GM23248 (cell line): ENCODE measurements at regions not wholly inside any gene's neighbourhood (a gene's known extent, or its start where the extent isn't known, plus 50 kb on each side); places are given as distances from the start of the nearest gene placed in this dataset.
"Not testable (repeated sequence)": the region's sequence is repeated elsewhere in the genome, so short reads cannot be mapped to it uniquely, and the experiment has no call there.

Experiments
- DNase-seq: peaks from one replicate; pipeline ENCODE4 v3.0.0-alpha.2; 2015
- H2AFZ ChIP-seq: fragments of 200-600 bp; sonication (generic); 2 replicates; pipeline ENCODE4 v1.6.1; 2016; ENCODE audit warnings: antibody characterized with exemption
- H3F3A ChIP-seq: fragments of 200-600 bp; sonication (generic); 2 replicates; pipeline ENCODE4 v1.6.1; 2016; ENCODE audit warnings: mild to moderate bottlenecking, antibody characterized with exemption, mixed run types; ENCODE audit not compliant: insufficient read depth
- H3K27ac ChIP-seq: fragments of 200-600 bp; sonication (generic); 2 replicates; pipeline ENCODE4 v1.5.1; 2016; ENCODE audit warnings: mild to moderate bottlenecking
- H3K27me3 ChIP-seq: fragments of 200-600 bp; sonication (generic); replicated peaks from 2 replicates; pipeline ENCODE4 v1.6.1; 2016; ENCODE audit warnings: mild to moderate bottlenecking; ENCODE audit not compliant: insufficient read depth
- H3K36me3 ChIP-seq: fragments of 200-600 bp; sonication (generic); 2 replicates; pipeline ENCODE4 v1.6.1; 2016; ENCODE audit warnings: low read depth, mild to moderate bottlenecking
- H3K4me1 ChIP-seq: fragments of 200-600 bp; sonication (generic); 2 replicates; pipeline ENCODE4 v1.6.1; 2016; ENCODE audit warnings: mild to moderate bottlenecking; ENCODE audit not compliant: insufficient read depth
- H3K4me2 ChIP-seq: fragments of 200-600 bp; sonication (generic); one replicate; pipeline ENCODE4 v1.6.1; 2016; ENCODE audit warnings: mild to moderate bottlenecking; ENCODE audit not compliant: unreplicated experiment
- H3K4me3 ChIP-seq: fragments of 200-600 bp; sonication (generic); 2 replicates; pipeline ENCODE4 v1.5.1; 2016; ENCODE audit warnings: mild to moderate bottlenecking
- H3K79me2 ChIP-seq: fragments of 200-600 bp; sonication (generic); 2 replicates; pipeline ENCODE4 v1.6.1; 2016; ENCODE audit warnings: mild to moderate bottlenecking; ENCODE audit not compliant: insufficient read depth
- H3K9ac ChIP-seq: fragments of 200-600 bp; sonication (generic); 2 replicates; pipeline ENCODE4 v1.6.1; 2016; ENCODE audit warnings: mild to moderate bottlenecking
- H3K9me2 ChIP-seq: fragments of 200-600 bp; sonication (generic); 2 replicates; pipeline ENCODE4 v1.6.1; 2016; ENCODE audit warnings: mixed run types, mild to moderate bottlenecking, moderate library complexity; ENCODE audit not compliant: insufficient read depth
- H3K9me3 ChIP-seq: fragments of 200-600 bp; sonication (generic); one replicate; pipeline ENCODE4 v1.6.1; 2017; ENCODE audit warnings: low read depth
- H4K20me1 ChIP-seq: fragments of 200-600 bp; sonication (generic); 2 replicates; pipeline ENCODE4 v1.6.0; 2016; ENCODE audit not compliant: insufficient read depth
- EZH2 ChIP-seq: fragments of 200-600 bp; sonication (generic); IDR thresholded peaks from 2 replicates; pipeline ENCODE4 v1.6.1; 2018; ENCODE audit warnings: antibody characterized with exemption, mild to moderate bottlenecking; ENCODE audit not compliant: insufficient read depth, poor library complexity, severe bottlenecking
- EZH2phosphoT487 ChIP-seq: fragments of 200-600 bp; sonication (generic); IDR thresholded peaks from 2 replicates; pipeline ENCODE4 v1.6.1; 2018; ENCODE audit warnings: antibody characterized with exemption, moderate library complexity, mild to moderate bottlenecking, low read depth; ENCODE audit not compliant: insufficient read depth
- WGBS, 2 experiments: methylation state at CpG; one replicate each; pipeline ENCODE4 v1.1.6; 2015 to 2017; ENCODE audit warnings: low lambda C conversion rate in 2 of 2, low coverage in 1 of 2; ENCODE audit errors: missing lambda C conversion rate in 2 of 2; 5-methylcytosine and 5-hydroxymethylcytosine counted together
- in situ Hi-C: fragments of 300-500 bp; cut with MboI; formaldehyde crosslinking; loops from 2 replicates; pipeline ENCODE4 v1.15.0; 2020

DNA sequence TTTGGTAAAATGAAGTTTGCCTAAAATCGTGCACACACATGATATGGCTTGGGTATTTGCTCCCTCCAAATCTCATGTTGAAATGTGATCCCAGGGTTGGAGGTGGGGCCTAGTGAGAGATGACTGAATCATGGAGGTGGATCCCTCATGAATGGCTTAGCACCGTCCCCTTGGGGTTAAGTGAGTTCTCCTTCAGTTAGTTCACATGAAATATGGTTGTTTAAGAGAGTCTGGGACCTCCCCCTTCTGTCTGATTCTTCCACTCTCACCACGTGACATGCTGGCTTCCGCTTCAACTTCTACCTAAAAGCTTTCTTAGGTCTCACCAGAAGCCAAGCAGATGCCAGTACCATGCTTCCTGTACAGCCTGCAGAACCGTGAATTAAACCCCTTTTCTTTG lies 58.4 kb downstream of the SIPA1L2 start:
- Histone ChIP-seq H3K4me3 (no peak overlapping the region), H3K9me2 (no peaks in the 10 kb centered on the region), H3K27ac (no peak overlapping the region), H3K79me2 (no peaks in the 10 kb centered on the region), H3K9ac (no peak overlapping the region), H3K4me2 (no peak overlapping the region), H2AFZ (no peak overlapping the region), H3F3A (no peaks in the 10 kb centered on the region), H3K9me3 (no peaks in the 10 kb centered on the region), H3K4me1 (no peaks in the 10 kb centered on the region), H4K20me1 (no peaks in the 10 kb centered on the region), H3K36me3 (no peaks in the 10 kb centered on the region), H3K27me3 (no peaks in the 10 kb centered on the region)
- TF ChIP-seq EZH2phosphoT487 (no peak), EZH2 (no peak)
- 83 to 91% methylated on average over 5 of the region's 5 CpGs for WGBS, 2 experiments
- in situ Hi-C loops, result no loop called here
- DNase-seq, result peak; percentile 2

DNA sequence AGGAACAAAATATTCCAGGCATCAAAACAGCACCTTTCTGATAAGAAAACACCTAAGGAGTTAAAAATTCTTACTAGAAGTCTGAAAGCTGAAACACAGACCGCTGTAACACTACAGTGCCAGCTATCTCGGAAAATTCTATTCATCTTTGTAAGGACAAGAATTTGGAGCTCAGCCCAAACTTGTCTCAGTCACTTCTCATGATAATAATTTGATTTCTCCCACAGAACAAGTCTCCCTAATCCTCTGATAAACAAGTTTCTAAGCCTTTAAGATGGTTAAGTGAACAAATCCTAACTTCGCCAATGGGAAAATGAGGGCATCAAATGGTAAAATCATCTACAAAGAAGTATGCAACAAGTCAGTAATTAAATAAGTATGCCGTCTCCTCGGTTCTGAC lies 59.9 kb downstream of the SIPA1L2 start:
- Histone ChIP-seq H3F3A (no peaks in the 10 kb centered on the region), H3K9ac (no peak overlapping the region), H3K9me3 (no peaks in the 10 kb centered on the region), H3K4me2 (no peak overlapping the region), H3K9me2 (no peaks in the 10 kb centered on the region), H3K4me1 (no peaks in the 10 kb centered on the region), H3K79me2 (no peaks in the 10 kb centered on the region), H3K27me3 (no peaks in the 10 kb centered on the region), H3K36me3 (no peaks in the 10 kb centered on the region), H2AFZ (no peak overlapping the region), H3K4me3 (no peak overlapping the region), H3K27ac (no peak overlapping the region), H4K20me1 (no peaks in the 10 kb centered on the region)
- DNase-seq, result no peak
- in situ Hi-C loops, result no loop called here
- 51 to 55% methylated on average over 5 of the region's 5 CpGs for WGBS, 2 experiments
- TF ChIP-seq EZH2phosphoT487, result no peak
- no peak for TF ChIP-seq EZH2

GRCh38 chr1:232569554-232569921 lies 60.4 kb downstream of the SIPA1L2 start:
- 89 to 92% methylated on average over 11 of the region's 11 CpGs for WGBS, 2 experiments
- H3K27me3 ChIP-seq, H3K27ac ChIP-seq, H3K79me2 ChIP-seq, H4K20me1 ChIP-seq, H3F3A ChIP-seq, H3K9me2 ChIP-seq, in situ Hi-C loops, DNase-seq, H3K4me3 ChIP-seq, H3K36me3 ChIP-seq, H3K9me3 ChIP-seq, H2AFZ ChIP-seq, H3K9ac ChIP-seq, H3K4me2 ChIP-seq, H3K4me1 ChIP-seq: not testable (repeated sequence)

DNA sequence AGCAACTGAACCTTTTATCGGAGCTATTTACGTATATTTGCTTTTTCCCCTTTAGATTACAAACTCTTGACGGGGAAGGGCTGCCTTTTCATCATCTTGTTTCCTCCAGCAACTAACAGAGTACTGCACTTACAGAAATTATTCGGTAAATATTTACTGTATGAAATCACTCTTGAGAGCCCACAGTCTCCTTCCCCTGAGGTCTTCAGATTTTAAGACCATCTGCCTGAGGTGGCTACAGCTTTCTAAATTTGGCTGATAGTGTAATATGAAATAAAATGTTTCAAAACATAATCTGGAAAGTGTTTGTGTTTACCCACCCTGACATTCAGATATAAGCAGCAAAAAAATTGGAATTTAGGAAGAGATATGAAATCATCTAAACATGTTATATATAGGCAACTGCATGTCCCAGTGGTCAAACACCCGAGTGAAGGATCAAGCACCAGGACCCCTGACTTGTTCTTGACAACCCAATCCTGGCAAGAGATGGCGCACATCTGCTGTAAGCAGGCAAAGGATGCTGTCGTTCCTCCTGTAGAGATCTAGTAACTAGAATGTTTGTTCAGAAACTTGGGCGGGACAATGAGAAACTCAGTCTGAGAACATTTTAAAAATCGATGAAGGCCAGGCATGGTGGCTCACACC lies 60.9 kb downstream of the SIPA1L2 start:
- no peaks in the 10 kb centered on the region for H3F3A ChIP-seq
- H3K9me2 ChIP-seq, result no peaks in the 10 kb centered on the region
- DNase-seq, result no peak
- no peak overlapping the region for H2AFZ ChIP-seq
- 84 to 85% methylated on average over 9 of the region's 9 CpGs for WGBS, 2 experiments
- no peaks in the 10 kb centered on the region for H3K9me3 ChIP-seq
- no peak overlapping the region for H3K27ac ChIP-seq
- H3K4me1 ChIP-seq, result no peaks in the 10 kb centered on the region
- H4K20me1 ChIP-seq, result no peaks in the 10 kb centered on the region
- H3K36me3 ChIP-seq, result no peaks in the 10 kb centered on the region
- no peak overlapping the region for H3K9ac ChIP-seq
- in situ Hi-C loops, result no loop called here
- H3K27me3 ChIP-seq, result no peaks in the 10 kb centered on the region
- no peaks in the 10 kb centered on the region for H3K79me2 ChIP-seq
- H3K4me2 ChIP-seq, result no peak overlapping the region
- no peak overlapping the region for H3K4me3 ChIP-seq
- TF ChIP-seq EZH2, result no peak
- no peak for TF ChIP-seq EZH2phosphoT487

DNA sequence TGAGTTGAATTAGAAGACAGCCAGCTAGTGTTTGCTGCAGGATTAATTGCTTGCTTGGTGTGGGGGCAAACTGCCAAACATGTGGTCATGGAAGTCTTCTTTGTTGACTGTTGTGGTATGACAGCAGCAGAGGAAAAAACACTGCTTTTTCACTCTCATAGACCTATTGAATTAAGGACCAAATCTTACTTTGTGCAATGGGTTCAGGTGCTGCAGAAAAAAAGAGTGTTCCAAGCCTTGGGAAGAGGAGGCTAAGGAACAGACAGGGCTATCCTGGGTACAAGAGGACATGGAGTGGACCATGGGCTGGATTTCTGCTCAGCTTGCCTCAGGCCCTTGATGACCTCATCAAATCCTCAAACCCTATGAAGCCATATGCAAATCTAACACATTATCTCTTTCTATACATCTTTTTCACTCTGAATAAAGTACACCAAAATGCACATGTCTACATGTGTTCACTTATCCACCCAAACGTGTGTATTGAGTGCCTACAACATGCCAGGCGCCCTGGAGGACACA lies 61.5 kb downstream of the SIPA1L2 start:
- in situ Hi-C loops, result no loop called here
- H3K36me3 ChIP-seq, result no peaks in the 10 kb centered on the region
- DNase-seq, result peak; percentile 5
- no peaks in the 10 kb centered on the region for H3K9me3 ChIP-seq
- H2AFZ ChIP-seq, result no peak overlapping the region
- H3K4me3 ChIP-seq, result no peak overlapping the region
- H3K9me2 ChIP-seq, result no peaks in the 10 kb centered on the region
- WGBS, 2 experiments, result 66 to 77% methylated on average over 2 of the region's 2 CpGs
- no peaks in the 10 kb centered on the region for H4K20me1 ChIP-seq
- H3K27ac ChIP-seq, result no peak overlapping the region
- H3K79me2 ChIP-seq, result no peaks in the 10 kb centered on the region
- no peaks in the 10 kb centered on the region for H3K27me3 ChIP-seq
- H3K4me1 ChIP-seq, result no peaks in the 10 kb centered on the region
- H3F3A ChIP-seq, result no peaks in the 10 kb centered on the region
- no peak for TF ChIP-seq EZH2phosphoT487
- no peak for TF ChIP-seq EZH2
- no peak overlapping the region for H3K9ac ChIP-seq
- no peak overlapping the region for H3K4me2 ChIP-seq
